Putamen (tissue), 1 donor: ENCODE measurements at regions not wholly inside any gene's neighbourhood (a gene's known extent, or its start where the extent isn't known, plus 50 kb on each side); places are given as distances from the start of the nearest gene placed in this dataset.
"Not testable (repeated sequence)": the region's sequence is repeated elsewhere in the genome, so short reads cannot be mapped to it uniquely, and the experiment has no call there.

Experiments
- DNase-seq: peaks from one replicate; pipeline ENCODE4 v3.0.0-alpha.2; 2016; ENCODE audit warnings: low spot score

DNA sequence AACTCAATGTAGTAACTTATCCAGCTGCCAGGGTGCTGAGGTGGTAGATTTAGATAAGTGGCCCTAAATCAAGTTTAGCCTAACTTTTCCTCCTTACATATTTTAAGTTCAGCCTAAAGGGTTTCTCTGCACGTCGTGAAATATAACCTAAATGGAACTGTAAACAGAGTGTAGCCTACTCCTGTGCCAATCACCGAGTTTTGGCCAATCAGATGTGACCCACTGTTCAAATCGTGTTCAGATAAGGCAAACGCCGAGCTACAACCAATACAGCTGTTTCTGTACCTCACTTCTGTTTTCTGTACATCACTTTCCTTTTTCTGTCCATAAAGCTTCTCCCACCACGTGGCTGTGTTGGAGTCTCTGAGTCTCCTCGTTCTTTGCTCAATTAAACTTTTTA lies 904.2 kb upstream of the POT1 start:
- DNase-seq: no peak

DNA sequence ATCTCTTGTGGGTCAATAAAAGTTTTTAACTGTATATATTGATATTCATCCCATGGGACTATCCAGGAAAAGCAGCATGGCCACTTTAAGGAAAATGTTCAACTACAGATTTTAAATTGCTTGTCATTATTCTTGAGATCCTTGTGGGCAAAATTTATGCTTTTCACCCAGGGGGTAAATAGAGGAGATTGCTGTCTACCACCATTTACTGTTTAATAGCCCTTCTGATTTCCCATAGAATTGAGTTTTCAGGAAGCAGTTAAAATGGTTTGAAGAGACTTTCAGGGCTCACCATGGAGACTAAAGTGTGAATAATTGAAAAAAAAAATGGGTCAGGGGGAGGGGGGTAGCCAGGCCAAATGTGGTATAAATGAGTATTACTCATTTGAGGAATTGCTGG lies 901.1 kb upstream of the POT1 start:
- DNase-seq: no peak

DNA sequence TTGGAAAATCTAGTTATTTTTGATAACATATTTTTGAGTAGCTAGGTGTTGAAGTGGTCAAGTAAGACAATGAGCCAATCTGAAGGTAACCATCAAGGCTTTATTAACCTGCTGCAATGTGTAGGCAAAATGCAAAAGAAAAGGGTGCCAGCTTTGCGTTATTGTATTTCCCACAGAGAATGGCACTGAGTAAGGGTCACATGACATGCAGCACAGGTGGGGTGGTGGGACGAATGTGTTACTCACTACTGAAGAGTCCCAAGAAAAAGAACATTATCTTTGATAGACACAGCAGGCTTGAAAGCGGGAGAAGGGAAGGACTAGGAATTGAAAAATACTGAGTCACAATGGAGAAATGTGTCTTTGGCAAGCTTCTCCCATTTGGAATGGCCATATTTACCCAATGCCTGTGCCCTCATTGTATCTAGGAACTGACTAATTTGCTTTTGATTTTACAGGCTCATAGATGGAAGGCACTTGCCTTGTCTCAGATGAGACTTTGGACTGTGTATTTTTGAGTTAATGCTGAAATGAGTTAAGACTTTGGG lies 898.6 kb upstream of the POT1 start:
- DNase-seq: no peak

DNA sequence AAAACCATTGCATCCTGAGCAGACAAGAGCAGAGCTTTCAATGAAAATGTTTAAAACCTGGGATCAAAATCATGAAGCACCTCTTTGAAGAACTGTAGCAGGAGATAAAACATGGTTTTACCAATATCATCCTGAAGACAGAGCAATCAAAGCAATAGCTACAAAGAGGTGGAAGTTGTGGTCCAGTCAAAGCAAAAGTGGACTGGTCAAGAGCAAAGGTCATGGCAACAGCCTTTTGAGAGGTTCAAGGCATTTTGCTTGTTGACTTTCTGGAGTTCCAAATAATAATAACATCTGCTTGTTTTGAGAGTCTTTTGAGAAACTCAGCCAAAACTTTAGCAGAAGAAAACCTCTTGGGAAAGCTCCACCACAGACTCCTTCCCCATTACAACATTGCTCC lies 893.9 kb upstream of the POT1 start:
- no peak for DNase-seq

DNA sequence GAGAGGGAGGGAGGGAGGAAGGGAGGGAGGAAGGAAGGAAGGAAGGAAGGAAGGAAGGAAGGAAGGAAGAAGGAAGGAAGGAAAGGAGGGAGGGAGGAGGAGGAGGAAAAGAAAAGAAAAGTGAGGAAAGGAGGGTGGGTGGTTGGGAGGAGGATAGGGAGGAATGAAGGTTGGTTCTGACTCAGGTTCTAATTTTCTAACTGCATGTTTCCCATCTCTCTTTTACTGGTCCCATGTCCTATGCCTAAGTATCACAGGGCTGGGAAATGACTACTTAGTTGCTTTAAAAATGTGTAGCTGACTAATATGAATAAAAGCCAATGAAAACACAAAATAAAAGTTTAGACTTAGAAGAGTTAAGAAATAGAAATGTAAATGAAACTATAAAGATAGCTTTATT lies 890.9 kb upstream of the POT1 start:
- no peak for DNase-seq

DNA sequence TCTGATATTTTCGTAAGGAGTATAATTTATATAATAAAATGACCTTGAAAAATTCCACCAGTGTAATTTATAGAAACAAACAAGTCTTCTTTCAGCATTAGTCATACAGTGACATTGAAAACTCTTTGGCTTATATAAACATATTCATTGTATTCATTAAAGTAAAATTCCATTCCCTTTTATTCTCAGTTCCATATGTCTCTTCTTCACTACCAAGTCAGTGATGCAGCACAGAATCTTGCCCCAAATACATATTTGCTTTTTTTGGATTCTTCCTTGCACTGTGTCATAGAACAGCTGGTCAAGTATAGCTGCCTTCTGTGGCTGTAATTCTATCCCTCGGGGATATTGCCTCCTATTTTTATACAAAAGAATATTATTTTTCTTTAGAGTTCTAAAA lies 884.5 kb upstream of the POT1 start:
- DNase-seq: no peak

DNA sequence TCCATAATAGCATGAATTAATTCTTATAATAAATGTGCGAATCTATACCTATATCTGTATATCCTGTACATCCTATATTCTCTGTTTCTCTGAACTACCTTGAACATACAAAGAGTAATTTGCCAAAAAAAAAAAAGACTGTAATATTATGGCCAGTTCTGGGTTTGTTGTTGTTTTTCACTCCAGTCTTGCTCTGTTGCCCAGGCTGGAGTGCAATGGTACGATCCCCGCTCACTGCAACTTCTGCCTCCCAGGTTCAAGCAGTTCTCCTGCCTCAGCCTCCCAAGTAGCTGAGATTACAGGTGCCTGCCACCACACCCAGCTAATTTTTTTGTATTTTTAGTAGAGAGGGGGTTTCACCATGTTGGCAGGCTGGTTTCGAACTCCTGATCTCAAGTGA lies 876.9 kb upstream of the POT1 start:
- not testable (repeated sequence) for DNase-seq

DNA sequence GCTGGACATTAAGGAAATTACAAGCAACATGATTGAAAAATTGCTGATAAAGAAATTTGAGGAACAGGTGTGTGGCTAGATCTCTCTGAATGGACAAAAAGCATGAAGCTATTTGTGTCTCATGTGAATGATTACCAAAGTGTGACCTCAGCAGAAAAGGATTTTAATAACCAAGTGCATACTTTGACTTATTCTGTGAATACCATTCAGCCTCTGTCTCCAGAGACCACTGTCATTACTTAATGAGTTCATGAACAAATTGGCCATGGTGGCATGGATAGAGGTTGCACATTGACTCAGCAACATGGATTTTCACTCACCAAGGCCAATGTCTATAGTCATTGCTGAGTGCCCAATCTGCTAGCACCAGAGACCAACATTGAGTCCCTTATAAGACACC lies 874.6 kb upstream of the POT1 start:
- no peak for DNase-seq

DNA sequence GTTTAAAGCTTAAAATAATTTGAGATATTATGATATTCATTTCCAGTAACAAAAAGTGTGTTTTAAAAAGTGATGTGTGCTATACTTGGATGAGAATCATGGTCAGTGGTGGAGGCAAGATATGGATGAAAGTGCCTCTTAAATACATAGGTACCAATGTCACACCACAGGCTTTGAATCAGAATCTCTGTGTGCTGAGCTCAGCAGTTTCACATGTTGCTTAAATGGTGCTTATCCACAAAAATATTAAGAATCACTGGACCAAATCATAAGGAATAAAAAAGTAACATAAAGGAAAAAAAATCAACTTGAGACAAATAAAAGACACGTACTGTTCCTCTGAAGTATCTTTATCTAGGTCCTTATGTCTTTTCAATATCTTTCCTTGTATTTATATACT lies 850.5 kb upstream of the POT1 start:
- no peak for DNase-seq

DNA sequence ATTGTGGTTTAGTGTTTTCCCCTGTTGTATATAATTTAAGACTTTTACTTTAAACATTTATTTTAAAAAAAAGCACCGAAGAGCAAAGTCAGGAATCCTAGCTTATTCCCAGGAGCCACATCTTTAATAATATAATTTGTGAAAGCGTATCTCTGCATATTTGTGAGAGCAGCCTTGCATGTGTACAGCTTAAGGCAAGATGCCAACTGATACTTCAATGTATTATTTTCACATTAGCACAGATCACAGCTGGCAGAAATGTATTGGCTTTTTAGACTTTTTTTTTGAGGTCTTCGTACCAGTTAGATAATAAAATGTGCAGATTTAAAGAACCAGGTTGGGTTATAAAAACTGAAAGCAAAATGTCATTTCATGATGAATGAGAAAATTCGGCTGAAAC lies 845.7 kb upstream of the POT1 start:
- DNase-seq: no peak

DNA sequence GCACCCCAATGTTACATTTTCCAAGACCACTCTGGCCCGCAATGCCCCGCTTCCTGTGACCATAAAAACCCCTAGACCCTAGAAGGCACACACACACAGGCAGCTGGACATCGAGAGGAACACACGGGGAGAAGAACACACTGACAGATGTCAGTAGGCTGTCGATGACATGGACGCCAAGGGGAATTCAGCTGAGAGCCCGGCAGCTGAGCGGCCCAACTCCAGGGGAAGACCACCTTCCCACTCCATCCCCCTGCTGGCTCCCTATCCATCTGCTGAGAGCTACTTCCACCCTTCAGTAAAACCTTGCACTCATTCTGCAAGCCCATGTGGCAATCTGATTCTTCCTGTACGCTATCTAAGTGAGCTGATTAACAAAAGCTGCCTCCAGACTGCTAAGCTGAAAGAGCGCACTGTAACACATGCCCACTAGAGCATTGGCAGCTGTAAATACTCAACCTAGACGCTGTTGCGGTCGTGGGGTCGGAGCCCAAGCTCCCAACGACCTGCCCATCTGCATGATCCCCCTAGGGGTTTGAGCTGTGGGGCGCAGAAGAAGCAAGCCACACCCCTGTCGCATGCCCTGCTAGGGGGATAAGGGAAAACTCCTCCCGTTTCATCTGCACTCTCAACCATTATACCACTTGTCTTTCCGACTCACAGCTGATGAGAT lies 843.6 kb upstream of the POT1 start:
- no peak for DNase-seq

DNA sequence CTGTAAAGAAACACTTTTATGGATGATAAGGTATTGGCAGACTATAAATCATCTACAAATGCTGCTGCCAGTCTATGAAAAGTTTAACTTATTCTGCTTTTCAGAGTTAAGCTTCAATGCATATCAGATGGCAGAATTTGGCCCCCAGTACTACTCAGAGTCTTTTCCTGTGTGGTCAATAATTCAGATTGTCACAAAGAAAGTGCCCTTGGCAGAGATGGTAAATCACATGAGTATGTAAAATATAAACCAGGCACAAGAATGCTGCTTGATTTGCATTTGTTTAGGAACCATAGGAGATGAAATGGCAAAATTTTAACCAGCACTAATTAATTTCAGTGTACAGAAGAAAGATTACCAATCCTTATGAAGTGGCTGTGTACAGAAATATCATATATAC lies 818.3 kb upstream of the POT1 start:
- DNase-seq: no peak

DNA sequence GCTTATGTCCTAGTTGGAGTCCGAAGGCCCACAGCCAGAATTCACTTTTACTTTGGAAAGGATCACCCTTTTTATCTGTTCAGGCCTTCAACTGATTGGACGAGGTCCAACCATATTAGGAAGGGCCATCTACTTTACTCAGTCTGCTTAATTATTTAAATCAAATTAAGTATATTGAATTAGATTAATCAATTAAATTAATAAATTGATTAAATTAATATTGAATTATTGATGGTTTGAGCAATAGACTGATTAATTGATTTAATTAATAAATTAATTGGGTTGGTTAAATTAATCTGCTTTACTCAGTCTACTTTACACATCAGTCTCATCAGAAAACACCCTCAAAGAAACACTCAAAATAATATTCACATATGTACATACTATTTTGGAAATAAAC lies 816.9 kb upstream of the POT1 start:
- DNase-seq: no peak

DNA sequence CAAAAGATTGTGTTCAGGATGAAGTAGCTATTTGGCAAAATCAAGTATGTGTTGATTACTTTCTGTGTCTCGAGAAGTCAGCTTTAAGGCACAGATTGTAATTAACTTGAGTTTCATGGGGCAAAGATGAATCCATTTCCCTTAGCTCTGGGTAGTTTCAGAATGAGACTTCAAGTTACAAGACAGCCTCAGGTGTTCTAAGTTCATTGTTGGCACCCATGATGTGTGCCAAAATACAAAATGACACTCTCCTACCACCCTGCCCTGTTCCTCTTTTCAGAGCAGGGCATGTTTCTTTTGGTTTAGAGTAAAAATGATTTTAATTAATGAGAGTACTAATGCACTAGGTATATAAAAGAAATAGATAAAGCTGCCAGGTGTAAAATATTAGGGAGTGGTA lies 797.6 kb upstream of the POT1 start:
- no peak for DNase-seq

DNA sequence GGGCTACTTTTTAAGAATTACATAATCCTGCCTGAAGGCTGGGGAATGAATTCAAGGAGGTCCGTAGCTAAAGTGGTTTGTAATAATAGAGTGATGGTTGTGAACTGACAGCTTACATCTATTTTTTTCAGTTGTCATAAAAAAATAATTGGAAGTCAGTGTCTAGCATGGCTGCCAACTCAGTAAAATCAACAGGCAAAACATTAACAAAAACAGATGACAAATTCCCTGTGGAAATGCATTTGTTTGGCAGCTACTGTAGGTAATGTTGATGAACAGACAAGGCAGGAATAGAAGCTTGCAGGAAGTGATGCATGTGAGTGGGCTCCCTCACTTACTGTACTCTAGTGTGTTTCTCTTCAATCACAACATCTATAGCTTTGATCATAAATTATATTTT lies 766.0 kb upstream of the POT1 start:
- DNase-seq: no peak

DNA sequence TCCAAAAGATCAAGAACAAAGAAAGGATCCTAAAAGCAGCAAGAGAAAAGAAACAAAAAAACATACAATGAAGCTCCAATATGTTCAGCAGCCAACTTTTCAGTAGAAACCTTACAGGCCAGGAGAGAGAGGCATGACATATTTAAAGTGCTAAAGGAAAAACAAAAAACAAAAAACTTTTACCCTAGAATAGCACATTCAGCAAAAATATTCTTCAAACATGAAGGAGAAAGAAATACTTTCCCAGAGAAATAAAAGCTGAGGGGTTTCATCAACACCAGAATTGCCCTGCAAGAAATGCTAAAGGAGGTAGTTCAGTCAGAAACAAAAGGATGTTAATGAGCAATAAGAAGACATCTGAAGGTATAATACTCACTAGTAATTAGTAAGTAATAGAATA lies 753.5 kb upstream of the POT1 start:
- no peak for DNase-seq

DNA sequence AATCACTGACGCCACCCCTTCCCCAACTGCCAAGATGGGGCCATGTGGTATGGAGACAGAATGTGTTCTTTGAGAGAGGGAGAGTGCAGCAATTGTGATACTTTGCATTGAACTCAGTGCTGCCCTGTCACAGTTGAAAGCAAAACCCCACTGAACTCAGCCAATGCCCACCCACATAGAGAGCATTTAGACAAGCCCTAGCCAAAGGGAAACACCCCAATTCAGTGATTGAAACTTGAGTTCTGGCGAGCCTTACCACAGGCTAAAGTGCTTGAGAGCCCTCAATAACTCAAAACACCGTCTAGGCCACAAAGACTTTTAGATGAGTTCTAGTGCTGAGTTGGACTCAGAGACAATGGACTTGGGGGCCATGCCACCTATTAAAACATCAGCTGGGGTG lies 751.9 kb upstream of the POT1 start:
- DNase-seq: no peak

DNA sequence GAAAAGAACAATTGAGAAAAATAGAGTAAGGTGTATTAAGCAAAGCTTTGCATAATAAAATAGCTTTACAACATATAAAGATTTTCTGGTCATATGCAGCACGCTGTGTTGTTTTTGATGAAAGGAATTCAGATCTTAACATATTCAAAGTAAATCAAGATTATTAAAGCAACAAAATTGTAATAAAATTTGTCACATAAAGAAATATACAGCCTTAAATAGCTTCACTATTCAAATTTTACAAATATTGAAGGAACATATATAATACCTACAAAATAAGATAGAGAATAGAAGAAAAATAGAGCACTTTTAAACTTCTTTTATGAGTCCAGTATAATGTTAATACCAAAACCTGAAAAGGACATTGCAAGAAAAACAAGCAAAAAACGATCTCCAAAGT lies 749.1 kb upstream of the POT1 start:
- DNase-seq: no peak

DNA sequence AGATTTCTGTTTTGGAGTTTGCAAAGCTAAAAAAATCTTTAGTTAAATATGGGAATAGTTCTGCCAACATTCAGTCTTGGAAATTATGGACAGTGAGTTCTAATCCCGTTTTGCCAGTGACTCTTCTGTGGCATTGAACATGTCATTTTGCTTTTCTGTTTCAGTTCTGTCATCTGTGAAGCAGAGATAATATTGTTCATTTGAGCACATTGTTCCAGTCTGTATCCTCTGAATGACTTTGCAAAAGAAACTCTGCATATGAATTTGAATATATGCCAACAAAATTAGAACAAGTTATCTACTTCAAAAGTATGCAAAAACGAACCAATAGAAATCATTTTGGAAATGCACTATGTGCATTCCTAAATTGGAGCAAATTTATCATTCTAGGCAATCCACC lies 746.0 kb upstream of the POT1 start:
- DNase-seq: no peak

DNA sequence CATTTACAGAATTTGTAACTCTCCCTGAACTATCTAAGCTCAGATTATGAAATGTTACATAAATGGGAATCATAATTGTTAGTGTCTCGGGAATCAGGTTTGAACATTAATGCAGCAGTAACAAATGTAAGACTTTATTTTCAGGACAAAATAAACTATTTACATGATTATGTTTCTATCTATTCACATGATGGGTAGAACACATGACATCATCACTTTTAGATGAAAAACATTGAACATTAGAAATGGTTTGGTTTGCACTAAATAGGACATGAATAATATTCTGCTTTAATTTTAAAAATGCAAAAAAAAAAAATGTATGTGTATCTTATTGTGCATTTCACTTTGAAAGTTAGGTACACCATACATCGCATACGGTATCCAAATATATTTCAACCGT lies 745.5 kb upstream of the POT1 start:
- DNase-seq: no peak

DNA sequence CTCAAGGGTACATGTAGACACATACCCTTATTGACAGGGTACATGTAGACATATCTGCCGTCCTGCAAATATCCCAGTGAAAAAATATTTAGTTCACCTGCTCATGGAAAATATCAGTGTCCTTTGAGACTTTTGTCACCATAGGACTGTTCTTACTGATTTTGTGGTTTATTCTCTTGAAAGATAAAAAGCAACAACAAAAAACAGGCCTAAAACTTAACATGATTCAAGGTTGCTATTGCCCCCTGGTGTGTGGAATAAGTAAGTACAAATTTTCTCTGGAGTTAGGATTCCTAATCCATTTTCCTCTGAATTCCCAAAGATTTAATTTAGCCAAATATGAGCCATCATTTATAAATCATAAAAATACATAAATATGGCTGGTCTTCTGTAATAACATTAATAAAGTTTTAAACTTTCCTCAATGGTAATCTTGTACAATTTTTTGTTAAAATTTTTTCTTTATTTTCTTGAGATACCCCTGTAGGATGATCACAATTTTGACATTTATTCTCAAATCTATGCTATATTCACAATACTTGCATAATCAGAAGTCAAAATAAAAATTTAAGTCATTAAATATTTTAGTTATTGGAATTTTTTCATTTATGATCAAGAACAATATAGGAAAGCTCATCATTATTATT lies 741.4 kb upstream of the POT1 start:
- no peak for DNase-seq

DNA sequence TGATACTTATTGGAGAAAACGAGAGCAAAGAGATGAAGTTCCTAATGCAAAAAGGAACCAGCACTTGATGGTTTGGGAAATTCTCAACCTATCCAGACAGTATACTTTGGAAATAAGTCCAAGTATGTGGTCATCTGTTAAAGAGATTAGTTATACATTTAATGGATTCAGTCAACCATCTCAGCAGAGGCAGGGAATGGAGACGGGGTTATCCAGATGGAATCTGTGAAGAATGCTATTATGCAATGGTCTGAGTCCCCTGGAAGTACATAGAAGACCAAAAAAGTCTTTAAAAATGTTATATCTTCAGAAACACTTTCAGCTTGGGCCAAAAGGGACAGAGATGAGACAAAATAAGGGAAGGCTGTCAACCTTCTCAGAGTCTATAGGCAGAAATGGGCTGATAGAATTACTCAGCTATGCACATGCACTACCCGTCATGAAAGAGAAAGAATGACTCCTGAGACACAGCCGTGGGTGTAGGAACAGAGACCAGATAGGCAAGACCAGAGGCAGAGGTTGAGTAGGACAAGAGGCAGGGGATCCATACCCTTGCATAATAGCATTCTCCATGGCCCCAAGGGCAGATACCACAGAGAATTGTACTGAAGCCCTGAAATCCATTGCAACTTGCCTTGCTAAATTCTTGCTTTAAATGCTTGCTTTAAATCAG lies 738.8 kb upstream of the POT1 start:
- DNase-seq: no peak

DNA sequence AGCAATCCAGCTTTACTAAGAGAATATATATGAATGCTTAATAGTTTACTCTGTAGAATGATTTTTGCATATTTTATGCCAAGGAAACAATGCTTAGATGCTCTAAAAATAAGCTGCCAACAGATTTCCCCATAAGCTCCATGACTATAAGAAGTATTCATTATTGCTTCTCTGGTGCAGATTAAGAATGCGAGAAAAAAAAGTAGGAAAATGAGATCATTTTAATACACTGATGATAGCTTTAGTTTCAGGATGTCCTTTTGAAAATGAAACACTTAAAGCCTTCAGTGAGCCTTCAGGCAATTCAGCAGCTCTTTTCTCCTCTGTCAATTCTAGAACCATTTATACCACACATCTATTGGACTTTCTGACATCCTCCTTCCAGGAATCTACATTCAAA lies 735.0 kb upstream of the POT1 start:
- DNase-seq: no peak

DNA sequence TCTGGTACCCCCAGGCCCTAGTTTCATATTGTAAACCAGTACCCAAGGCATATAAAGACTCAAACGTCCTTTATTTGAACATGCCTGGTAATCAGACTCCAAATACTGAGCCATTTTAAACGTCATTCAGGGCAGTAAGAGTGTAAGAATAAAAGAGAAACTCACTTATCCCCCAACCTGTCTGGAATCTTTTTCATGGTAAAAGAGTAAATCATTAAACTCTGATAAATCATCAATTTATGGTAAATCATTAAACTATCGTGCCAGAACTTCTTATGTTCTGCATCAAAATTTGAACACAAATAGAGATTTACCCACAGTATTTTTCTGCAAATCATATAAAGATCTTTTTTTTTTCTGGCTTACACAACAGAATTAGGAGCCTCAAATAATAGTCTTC lies 734.3 kb upstream of the POT1 start:
- no peak for DNase-seq
